ENCODE measurements at regions not wholly inside any gene's neighbourhood (a gene's known extent, or its start where the extent isn't known, plus 50 kb on each side); places are given as distances from the start of the nearest gene placed in this dataset.

DNA sequence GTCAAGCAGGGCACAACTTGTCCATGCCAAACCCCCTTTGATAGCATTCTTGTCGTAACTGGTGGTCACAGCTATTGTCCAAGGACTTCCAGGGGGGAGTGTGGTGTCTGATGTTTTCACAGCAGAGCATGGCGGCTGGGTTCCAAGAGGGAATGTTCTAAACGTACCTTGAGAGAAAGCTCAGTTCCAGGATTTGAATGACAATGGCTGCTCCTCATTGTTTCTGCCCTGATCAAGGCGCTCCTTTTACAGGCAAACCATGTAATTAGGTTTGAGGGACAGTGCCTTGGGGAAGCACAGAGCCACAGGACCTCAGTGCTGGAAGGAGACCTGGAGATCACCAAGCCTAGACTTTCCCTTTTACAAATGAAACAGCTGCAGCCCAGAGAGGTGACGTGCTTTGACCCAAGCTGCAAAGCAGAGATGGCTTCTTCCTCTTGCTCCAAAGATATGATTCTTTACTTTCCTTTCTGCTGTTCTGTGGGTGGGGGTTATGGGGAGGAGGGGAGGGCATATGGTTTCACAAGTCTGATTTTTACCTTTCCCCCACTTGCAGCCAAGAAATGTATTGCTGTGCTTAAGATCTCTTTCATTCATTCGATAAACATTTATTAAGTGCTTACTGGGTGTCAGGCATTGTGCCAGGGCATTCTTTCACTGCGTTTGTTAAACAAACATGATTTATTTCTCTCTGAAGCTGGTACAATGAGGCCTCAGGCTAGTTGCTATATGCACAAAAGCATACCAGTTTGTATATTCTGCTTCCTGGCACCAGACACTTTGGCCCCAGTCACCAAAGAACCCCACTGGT, 172.8 kb downstream of the KTN1 start:
- Histone ChIP-seq H3K27me3 (ENCODE audit: insufficient read depth, low read length) (no peaks in the 10 kb centered on the region), H3K4me1 (ENCODE audit: insufficient read depth, low read length) (peaks cover 31% of the 10 kb centered on the region), H3K36me3 (ENCODE audit: insufficient read depth, low read depth, low read length) (no peaks in the 10 kb centered on the region), H3K27ac (ENCODE audit: low read length) (no peak overlapping the region), H3K4me3 (ENCODE audit: low read length) (peak overlapping the region; percentile 26; the same call in 1 of the 2 replicates), H3K9me3 (ENCODE audit: insufficient read depth, low read depth, low read length) (no peaks in the 10 kb centered on the region), H3K9ac (ENCODE audit: low read depth, low read length) (no peak overlapping the region)

DNA sequence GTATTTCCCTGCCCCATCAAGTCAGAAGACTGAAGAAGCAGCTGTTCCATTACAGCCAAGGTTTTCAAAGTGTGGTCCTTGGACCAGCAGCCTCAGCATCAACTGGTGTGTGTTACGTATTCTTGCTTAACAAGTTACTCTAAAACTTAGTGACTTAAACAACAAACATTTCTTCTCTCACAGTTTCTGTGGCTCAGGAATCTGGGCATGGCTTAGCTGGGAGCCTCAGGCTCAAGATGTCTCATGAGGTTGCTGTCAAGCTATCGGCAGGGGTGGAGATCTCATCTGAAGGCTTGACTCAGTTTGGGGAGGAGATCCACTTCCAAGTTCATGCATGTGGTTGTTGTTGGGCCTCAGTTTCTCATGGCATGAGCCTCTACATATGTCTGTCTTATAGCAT, 174.5 kb downstream of the KTN1 start:
- Histone ChIP-seq H3K4me3 (ENCODE audit: low read length) (no peak overlapping the region), H3K27me3 (ENCODE audit: insufficient read depth, low read length) (no peaks in the 10 kb centered on the region), H3K4me1 (ENCODE audit: insufficient read depth, low read length) (peaks cover 35% of the 10 kb centered on the region), H3K27ac (ENCODE audit: low read length) (no peak overlapping the region), H3K36me3 (ENCODE audit: insufficient read depth, low read depth, low read length) (no peaks in the 10 kb centered on the region), H3K9ac (ENCODE audit: low read depth, low read length) (no peak overlapping the region), H3K9me3 (ENCODE audit: insufficient read depth, low read depth, low read length) (no peaks in the 10 kb centered on the region)

DNA sequence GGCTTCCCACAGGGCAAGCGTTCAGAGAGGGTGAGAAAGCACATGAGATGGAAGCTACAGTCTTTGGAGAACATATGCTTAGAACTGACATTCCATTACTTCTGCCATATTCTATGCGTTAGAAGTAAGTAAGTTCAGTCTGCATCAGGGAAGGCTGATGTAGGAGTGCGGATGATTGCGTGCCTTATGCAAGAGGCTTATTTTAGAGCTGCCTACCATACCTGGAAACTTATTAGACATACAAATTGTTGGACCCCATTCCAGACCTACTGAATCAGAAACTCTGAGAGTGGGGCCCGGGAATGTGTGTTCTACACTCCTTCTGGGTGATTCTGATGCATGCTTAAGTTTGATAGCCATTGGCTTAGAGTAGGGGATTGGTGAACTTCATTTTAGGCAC, 174.9 kb downstream of the KTN1 start:
- H3K27ac ChIP-seq (ENCODE audit: low read length), result no peak overlapping the region
- H3K4me1 ChIP-seq (ENCODE audit: insufficient read depth, low read length), result peaks cover 34% of the 10 kb centered on the region
- H3K9me3 ChIP-seq (ENCODE audit: insufficient read depth, low read depth, low read length), result no peaks in the 10 kb centered on the region
- no peaks in the 10 kb centered on the region for H3K27me3 ChIP-seq (ENCODE audit: insufficient read depth, low read length)
- H3K36me3 ChIP-seq (ENCODE audit: insufficient read depth, low read depth, low read length), result no peaks in the 10 kb centered on the region
- H3K4me3 ChIP-seq (ENCODE audit: low read length), result no peak overlapping the region
- H3K9ac ChIP-seq (ENCODE audit: low read depth, low read length), result no peak overlapping the region

DNA sequence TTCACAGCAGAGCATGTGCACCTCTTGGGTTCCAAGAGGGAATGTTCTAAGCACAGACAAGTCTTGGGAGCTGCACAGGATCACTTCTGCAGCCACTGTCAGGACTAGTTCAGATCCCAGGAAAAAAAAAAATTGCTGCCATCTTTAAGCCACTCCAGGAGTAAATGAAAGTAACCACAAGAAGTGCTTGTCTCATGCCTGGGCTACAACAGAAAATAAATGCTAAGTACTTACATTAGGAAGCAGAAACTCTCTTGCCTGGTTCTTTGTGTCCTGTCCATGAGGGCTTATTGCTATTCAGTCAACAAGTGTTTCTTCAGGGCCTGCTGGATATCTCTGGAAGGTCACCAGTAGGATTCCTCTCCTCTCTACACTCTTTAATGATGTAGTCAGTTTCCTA, 176.1 kb downstream of the KTN1 start:
- no peaks in the 10 kb centered on the region for H3K36me3 ChIP-seq (ENCODE audit: insufficient read depth, low read depth, low read length)
- no peak overlapping the region for H3K9ac ChIP-seq (ENCODE audit: low read depth, low read length)
- H3K4me1 ChIP-seq (ENCODE audit: insufficient read depth, low read length), result peaks cover 34% of the 10 kb centered on the region
- no peaks in the 10 kb centered on the region for H3K9me3 ChIP-seq (ENCODE audit: insufficient read depth, low read depth, low read length)
- no peak overlapping the region for H3K4me3 ChIP-seq (ENCODE audit: low read length)
- no peaks in the 10 kb centered on the region for H3K27me3 ChIP-seq (ENCODE audit: insufficient read depth, low read length)
- no peak overlapping the region for H3K27ac ChIP-seq (ENCODE audit: low read length)

DNA sequence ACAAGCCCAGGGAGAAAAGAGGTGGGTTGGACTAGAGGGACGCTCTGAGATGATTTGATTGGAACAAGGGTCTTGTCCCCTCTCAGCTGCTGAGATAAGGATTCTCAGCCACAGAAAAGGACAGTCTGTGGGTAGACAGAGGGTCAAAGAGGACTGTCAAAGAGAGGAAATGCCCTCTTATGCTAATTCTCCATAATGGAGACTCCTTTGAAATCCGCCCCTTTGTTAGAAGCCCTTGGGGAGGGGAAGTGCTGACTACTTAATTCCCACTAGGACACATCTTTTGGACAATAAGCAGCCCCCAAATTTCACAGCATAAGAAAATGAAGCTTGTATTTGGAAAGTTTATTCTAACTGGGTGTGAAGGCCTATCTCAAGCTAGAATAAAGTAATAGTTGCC, 176.6 kb downstream of the KTN1 start:
- no peaks in the 10 kb centered on the region for H3K9me3 ChIP-seq (ENCODE audit: insufficient read depth, low read depth, low read length)
- H3K4me3 ChIP-seq (ENCODE audit: low read length), result no peak overlapping the region
- no peak overlapping the region for H3K9ac ChIP-seq (ENCODE audit: low read depth, low read length)
- no peak overlapping the region for H3K27ac ChIP-seq (ENCODE audit: low read length)
- peaks cover 34% of the 10 kb centered on the region for H3K4me1 ChIP-seq (ENCODE audit: insufficient read depth, low read length)
- no peaks in the 10 kb centered on the region for H3K27me3 ChIP-seq (ENCODE audit: insufficient read depth, low read length)
- H3K36me3 ChIP-seq (ENCODE audit: insufficient read depth, low read depth, low read length), result no peaks in the 10 kb centered on the region

DNA sequence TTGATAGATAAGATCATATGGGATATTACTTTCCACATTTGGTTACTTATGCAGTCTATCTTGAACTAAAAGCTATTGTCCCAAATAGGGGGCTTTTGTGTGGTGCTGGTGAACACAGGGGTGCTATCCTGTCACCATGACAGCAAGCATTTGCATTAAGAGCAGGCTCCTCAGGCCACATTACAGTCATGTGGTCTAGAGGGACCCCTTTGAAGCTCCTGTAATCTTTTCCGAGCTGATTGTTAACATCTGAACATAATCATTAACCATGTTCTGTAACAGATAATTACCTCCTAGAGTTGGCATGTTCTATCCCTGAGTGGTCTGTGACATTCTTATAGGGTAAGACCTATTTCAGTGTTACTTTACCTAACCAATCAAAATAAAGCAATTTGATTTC, 178.8 kb downstream of the KTN1 start:
- H3K9ac ChIP-seq (ENCODE audit: low read depth, low read length), result no peak overlapping the region
- no peaks in the 10 kb centered on the region for H3K36me3 ChIP-seq (ENCODE audit: insufficient read depth, low read depth, low read length)
- H3K4me1 ChIP-seq (ENCODE audit: insufficient read depth, low read length), result peaks cover 25% of the 10 kb centered on the region
- H3K9me3 ChIP-seq (ENCODE audit: insufficient read depth, low read depth, low read length), result no peaks in the 10 kb centered on the region
- H3K27ac ChIP-seq (ENCODE audit: low read length), result no peak overlapping the region
- no peaks in the 10 kb centered on the region for H3K27me3 ChIP-seq (ENCODE audit: insufficient read depth, low read length)
- no peak overlapping the region for H3K4me3 ChIP-seq (ENCODE audit: low read length)

DNA sequence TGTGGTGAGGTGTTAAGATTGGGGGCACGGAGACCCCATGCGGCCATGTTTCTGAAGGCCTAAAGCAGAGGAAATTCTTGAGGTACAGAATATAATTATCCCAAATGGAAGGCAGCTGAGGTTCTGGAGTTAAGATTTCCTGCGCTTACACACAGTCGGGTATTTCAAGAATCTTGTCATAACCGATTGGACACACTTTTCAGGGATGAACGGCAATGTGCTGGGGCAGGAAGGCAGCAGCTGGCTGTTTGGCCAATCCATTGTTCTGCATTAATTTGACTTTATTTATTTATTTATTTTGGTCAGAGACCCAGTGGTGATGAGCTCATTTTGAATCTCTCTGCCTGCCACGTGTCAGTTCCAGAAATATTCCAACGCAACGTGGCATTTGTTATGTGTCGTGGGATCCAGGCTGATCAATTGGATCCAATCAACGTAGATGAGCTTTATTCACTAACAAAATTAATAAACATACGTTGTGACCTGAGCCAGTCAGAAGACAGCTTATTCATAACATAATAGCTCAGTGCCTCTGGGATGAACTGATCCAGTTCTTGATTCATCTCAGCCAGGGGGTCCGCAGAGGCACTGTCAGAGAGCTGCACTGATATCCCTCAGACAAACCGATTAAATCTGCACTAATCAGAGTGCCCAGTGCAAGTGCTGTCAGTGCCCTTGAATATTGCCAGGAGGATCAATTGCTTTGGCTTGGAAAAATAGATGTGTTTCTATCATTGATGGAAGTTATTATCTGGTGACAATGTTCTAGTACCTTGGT, 181.0 kb downstream of the KTN1 start:
- H3K4me3 ChIP-seq (ENCODE audit: low read length), result no peak overlapping the region
- peaks cover 25% of the 10 kb centered on the region for H3K4me1 ChIP-seq (ENCODE audit: insufficient read depth, low read length)
- no peak overlapping the region for H3K9ac ChIP-seq (ENCODE audit: low read depth, low read length)
- no peaks in the 10 kb centered on the region for H3K9me3 ChIP-seq (ENCODE audit: insufficient read depth, low read depth, low read length)
- no peak overlapping the region for H3K27ac ChIP-seq (ENCODE audit: low read length)
- H3K36me3 ChIP-seq (ENCODE audit: insufficient read depth, low read depth, low read length), result no peaks in the 10 kb centered on the region
- H3K27me3 ChIP-seq (ENCODE audit: insufficient read depth, low read length), result no peaks in the 10 kb centered on the region

DNA sequence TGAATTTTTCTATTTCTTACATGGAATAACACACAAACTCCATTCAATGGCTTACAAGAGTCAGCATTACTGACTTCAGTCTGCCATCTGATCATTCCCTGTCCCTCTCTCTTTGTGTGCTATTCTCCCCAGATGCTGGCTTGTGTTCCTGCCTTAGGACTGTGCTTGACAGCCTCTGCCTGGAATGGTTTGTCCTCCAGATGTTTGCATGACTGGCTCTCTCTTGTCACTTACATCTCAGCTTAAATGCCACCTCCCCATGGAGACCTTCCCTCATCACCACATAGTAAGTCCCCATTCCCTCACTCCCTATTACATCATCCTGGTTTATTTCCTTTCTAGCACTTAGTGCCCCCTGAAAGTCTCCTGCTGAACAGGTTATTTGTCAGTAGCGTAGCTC, 181.6 kb downstream of the KTN1 start:
- no peaks in the 10 kb centered on the region for H3K27me3 ChIP-seq (ENCODE audit: insufficient read depth, low read length)
- no peak overlapping the region for H3K27ac ChIP-seq (ENCODE audit: low read length)
- no peak overlapping the region for H3K4me3 ChIP-seq (ENCODE audit: low read length)
- H3K36me3 ChIP-seq (ENCODE audit: insufficient read depth, low read depth, low read length), result no peaks in the 10 kb centered on the region
- H3K9ac ChIP-seq (ENCODE audit: low read depth, low read length), result no peak overlapping the region
- H3K4me1 ChIP-seq (ENCODE audit: insufficient read depth, low read length), result peaks cover 19% of the 10 kb centered on the region
- no peaks in the 10 kb centered on the region for H3K9me3 ChIP-seq (ENCODE audit: insufficient read depth, low read depth, low read length)

DNA sequence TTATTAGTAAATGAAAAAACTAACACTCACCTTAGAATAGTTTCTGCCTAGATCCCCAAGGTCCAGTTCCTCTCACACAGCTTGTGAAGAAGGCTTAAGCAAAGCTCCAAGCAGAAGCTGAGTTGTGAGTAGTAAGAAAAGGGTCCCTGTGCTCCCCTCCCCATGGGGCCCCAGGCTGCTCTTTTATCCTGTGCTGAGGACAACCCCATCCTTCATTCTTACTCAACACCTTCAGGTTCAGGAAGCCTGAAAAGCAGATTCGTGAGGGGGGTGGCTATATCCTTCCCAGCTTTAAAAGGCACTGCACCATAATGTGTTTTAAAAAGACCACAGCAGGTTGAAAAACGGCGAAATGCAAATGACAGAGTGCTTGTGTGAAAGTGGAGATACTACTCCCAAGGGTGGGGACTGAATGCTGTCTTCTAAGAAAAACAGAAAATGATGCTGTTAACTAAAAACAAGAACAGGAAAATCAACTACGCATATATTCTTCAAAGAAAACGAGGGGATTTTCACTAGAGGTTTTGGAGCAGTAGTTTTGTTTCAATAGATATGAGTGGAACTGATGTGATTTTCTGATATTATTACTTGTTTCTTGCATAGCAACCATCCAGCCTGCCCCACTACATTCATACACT, 182.7 kb downstream of the KTN1 start:
- no peak overlapping the region for H3K9ac ChIP-seq (ENCODE audit: low read depth, low read length)
- no peak overlapping the region for H3K27ac ChIP-seq (ENCODE audit: low read length)
- no peaks in the 10 kb centered on the region for H3K9me3 ChIP-seq (ENCODE audit: insufficient read depth, low read depth, low read length)
- peaks cover 18% of the 10 kb centered on the region for H3K4me1 ChIP-seq (ENCODE audit: insufficient read depth, low read length)
- no peaks in the 10 kb centered on the region for H3K27me3 ChIP-seq (ENCODE audit: insufficient read depth, low read length)
- H3K4me3 ChIP-seq (ENCODE audit: low read length), result no peak overlapping the region
- H3K36me3 ChIP-seq (ENCODE audit: insufficient read depth, low read depth, low read length), result no peaks in the 10 kb centered on the region

DNA sequence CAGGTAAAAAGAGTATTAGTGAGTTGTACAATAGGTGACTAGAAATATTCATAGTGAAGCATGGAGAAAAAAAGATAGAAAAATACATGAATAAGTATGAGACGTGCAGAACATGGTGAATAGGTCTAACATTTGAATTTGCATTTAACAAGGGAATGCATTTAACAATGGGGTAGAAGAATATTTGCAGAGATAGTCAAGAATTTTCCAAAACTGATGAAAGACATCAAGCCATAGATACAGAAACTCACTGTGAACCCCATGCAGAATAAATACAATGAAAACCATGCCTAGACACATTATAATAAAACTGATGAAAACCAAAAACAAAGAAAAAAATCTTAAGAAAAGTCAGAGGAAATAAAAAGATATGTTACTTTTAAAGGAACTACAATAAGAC, 184.8 kb downstream of the KTN1 start:
- Histone ChIP-seq H3K4me3 (ENCODE audit: low read length) (no peak overlapping the region), H3K27me3 (ENCODE audit: insufficient read depth, low read length) (no peaks in the 10 kb centered on the region), H3K36me3 (ENCODE audit: insufficient read depth, low read depth, low read length) (no peaks in the 10 kb centered on the region), H3K9ac (ENCODE audit: low read depth, low read length) (no peak overlapping the region), H3K4me1 (ENCODE audit: insufficient read depth, low read length) (peaks cover 7% of the 10 kb centered on the region), H3K27ac (ENCODE audit: low read length) (no peak overlapping the region), H3K9me3 (ENCODE audit: insufficient read depth, low read depth, low read length) (no peaks in the 10 kb centered on the region; the same call in 1 of the 2 replicates)

DNA sequence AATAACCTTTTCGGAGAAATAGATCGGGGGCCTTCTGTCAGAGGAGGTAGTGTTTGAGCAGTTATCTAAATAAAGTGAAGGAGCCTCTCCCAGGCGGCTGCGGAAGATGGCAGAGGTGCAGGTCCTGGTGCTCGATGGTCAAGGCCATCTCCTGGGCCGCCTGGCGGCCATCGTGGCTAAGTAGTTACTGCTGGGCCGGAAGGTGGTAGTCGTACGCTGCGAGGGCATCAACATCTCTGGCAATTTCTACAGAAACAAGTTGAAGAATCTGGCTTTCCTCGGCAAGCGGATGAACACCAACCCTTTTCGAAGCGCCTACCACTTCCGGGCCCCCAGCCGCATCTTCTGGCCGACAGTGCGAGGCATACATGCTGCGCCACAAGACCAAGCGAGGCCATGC, 186.1 kb downstream of the KTN1 start:
- H3K36me3 ChIP-seq (ENCODE audit: insufficient read depth, low read depth, low read length), result no peaks in the 10 kb centered on the region
- H3K4me1 ChIP-seq (ENCODE audit: insufficient read depth, low read length), result peaks cover 7% of the 10 kb centered on the region
- H3K9ac ChIP-seq (ENCODE audit: low read depth, low read length), result no peak overlapping the region
- H3K27ac ChIP-seq (ENCODE audit: low read length), result no peak overlapping the region
- H3K9me3 ChIP-seq (ENCODE audit: insufficient read depth, low read depth, low read length), result no peaks in the 10 kb centered on the region; the same call in 1 of the 2 replicates
- no peak overlapping the region for H3K4me3 ChIP-seq (ENCODE audit: low read length)
- no peaks in the 10 kb centered on the region for H3K27me3 ChIP-seq (ENCODE audit: insufficient read depth, low read length)

Data from iPS-20b (cell line).